ENCODE measurements at regions not wholly inside any gene's neighbourhood (a gene's known extent, or its start where the extent isn't known, plus 50 kb on each side); places are given as distances from the start of the nearest gene placed in this dataset.

DNA sequence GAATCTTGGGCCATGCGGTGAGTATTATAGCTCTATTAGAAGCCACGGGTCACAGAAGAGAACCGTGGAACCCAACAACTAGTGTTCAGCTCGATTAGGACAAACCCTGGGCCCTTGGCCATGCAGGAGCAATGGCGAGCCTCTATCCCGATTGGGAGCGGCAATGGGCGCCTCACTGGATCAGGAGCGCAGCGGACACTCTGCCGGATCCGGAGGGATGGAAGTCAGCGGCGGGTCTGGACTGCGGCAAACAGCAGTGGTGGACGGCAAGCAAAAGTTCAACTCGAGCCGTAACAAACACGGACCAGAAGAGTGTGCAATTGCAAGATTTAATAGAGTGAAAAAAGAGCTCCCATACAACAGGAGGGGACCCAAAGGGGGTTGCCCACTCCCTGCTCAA is 1481.9 kb downstream of the PCDH9 start:
- no peaks in the 10 kb centered on the region for H3K27me3 ChIP-seq (replicated peaks; ENCODE audit: insufficient read depth, low read length)
- no peak overlapping the region for H3K4me2 ChIP-seq (ENCODE audit: low read depth, low read length)
- no peaks in the 10 kb centered on the region for H3K79me2 ChIP-seq (ENCODE audit: low read length)
- no peak for DNase-seq
- TF ChIP-seq EZH2phosphoT487 (IDR thresholded peaks at IDR 0.05; ENCODE audit: low read length) (no peak), EZH2 (optimal IDR thresholded peaks at IDR 0.05; ENCODE audit: low read depth, low read length) (no peak)
- TF ChIP-seq, protein P1, sequence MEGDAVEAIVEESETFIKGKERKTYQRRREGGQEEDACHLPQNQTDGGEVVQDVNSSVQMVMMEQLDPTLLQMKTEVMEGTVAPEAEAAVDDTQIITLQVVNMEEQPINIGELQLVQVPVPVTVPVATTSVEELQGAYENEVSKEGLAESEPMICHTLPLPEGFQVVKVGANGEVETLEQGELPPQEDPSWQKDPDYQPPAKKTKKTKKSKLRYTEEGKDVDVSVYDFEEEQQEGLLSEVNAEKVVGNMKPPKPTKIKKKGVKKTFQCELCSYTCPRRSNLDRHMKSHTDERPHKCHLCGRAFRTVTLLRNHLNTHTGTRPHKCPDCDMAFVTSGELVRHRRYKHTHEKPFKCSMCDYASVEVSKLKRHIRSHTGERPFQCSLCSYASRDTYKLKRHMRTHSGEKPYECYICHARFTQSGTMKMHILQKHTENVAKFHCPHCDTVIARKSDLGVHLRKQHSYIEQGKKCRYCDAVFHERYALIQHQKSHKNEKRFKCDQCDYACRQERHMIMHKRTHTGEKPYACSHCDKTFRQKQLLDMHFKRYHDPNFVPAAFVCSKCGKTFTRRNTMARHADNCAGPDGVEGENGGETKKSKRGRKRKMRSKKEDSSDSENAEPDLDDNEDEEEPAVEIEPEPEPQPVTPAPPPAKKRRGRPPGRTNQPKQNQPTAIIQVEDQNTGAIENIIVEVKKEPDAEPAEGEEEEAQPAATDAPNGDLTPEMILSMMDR (IDR thresholded peaks at IDR 0.05; ENCODE audit: low read length): no peak
- H3K9ac ChIP-seq (ENCODE audit: low read length): no peak overlapping the region
- H4K20me1 ChIP-seq (ENCODE audit: insufficient read depth, low read length): no peaks in the 10 kb centered on the region
- no peak overlapping the region for H2AFZ ChIP-seq (ENCODE audit: low read length)
- H3K4me3 ChIP-seq (ENCODE audit: low read length): no peak overlapping the region
- no peaks in the 10 kb centered on the region for H3F3A ChIP-seq (ENCODE audit: insufficient read depth, low read length)
- H3K4me1 ChIP-seq (ENCODE audit: low read length): no peaks in the 10 kb centered on the region
- no peaks in the 10 kb centered on the region for H3K36me3 ChIP-seq (replicated peaks; ENCODE audit: insufficient read depth, low read length)
- no peak overlapping the region for H3K27ac ChIP-seq (ENCODE audit: low read length)
- no peaks in the 10 kb centered on the region for H3K9me2 ChIP-seq (replicated peaks; ENCODE audit: insufficient read depth, low read length)
- H3K9me3 ChIP-seq (replicated peaks; ENCODE audit: insufficient read depth, low read length): no peaks in the 10 kb centered on the region

DNA sequence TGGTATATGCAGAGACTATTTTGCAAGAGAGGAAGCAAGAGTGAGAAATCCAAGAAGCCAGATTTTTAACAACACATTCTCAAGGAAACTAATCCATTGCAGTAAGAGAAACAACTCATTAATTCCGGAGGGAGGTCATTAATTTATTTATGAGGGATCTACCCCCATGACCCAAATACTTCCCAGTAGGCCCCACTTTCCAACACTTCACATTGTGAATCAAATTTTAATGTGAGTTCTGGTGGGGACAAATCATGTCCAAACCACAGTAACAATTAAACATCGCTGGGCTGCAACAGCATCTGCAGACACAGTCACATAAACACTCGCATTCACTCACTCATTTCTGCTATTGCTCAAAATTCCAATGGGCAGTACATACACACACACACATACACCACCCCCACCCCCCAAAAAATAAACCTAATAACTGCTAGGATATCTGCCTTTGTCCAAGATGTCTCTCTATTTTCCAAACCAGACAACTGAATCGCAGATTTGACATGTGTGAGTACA is 1483.7 kb downstream of the PCDH9 start:
- no peak overlapping the region for H3K4me3 ChIP-seq (ENCODE audit: low read length)
- no peak overlapping the region for H3K4me2 ChIP-seq (ENCODE audit: low read depth, low read length)
- H2AFZ ChIP-seq (ENCODE audit: low read length): no peak overlapping the region
- DNase-seq: no peak
- H3F3A ChIP-seq (ENCODE audit: insufficient read depth, low read length): no peaks in the 10 kb centered on the region
- H3K9me2 ChIP-seq (replicated peaks; ENCODE audit: insufficient read depth, low read length): no peaks in the 10 kb centered on the region
- no peaks in the 10 kb centered on the region for H3K79me2 ChIP-seq (ENCODE audit: low read length)
- H3K27ac ChIP-seq (ENCODE audit: low read length): no peak overlapping the region
- no peaks in the 10 kb centered on the region for H3K4me1 ChIP-seq (ENCODE audit: low read length)
- H3K9me3 ChIP-seq (replicated peaks; ENCODE audit: insufficient read depth, low read length): no peaks in the 10 kb centered on the region
- H4K20me1 ChIP-seq (ENCODE audit: insufficient read depth, low read length): no peaks in the 10 kb centered on the region
- TF ChIP-seq EZH2 (optimal IDR thresholded peaks at IDR 0.05; ENCODE audit: low read depth, low read length): no peak
- TF ChIP-seq, protein P1 (IDR thresholded peaks at IDR 0.05; ENCODE audit: low read length): no peak
- no peak for TF ChIP-seq EZH2phosphoT487 (IDR thresholded peaks at IDR 0.05; ENCODE audit: low read length)
- H3K36me3 ChIP-seq (replicated peaks; ENCODE audit: insufficient read depth, low read length): no peaks in the 10 kb centered on the region
- H3K9ac ChIP-seq (ENCODE audit: low read length): no peak overlapping the region
- no peaks in the 10 kb centered on the region for H3K27me3 ChIP-seq (replicated peaks; ENCODE audit: insufficient read depth, low read length)

DNA sequence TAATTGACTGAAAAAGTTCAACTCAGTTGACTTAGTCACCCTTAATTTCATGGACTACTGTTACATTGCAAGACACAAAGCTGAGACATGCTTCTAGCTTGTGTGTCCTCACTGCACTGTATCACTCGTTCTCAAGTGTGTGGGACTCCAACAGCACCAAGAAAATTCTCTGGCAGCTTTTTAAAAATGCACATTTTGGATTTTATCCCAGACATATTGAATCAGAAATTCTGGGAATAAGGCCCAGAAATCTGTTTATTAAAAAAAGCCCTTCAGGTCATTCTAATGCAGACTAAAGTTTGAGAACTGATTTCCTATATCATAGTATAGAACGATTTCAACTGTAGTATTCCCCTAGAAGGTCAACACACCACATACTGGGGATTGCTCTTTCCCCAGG is 1485.3 kb downstream of the PCDH9 start:
- DNase-seq: no peak
- Histone ChIP-seq H3K4me2 (ENCODE audit: low read depth, low read length) (no peak overlapping the region), H3K36me3 (replicated peaks; ENCODE audit: insufficient read depth, low read length) (no peaks in the 10 kb centered on the region), H3K4me1 (ENCODE audit: low read length) (no peaks in the 10 kb centered on the region), H3K4me3 (ENCODE audit: low read length) (no peak overlapping the region), H3K79me2 (ENCODE audit: low read length) (no peaks in the 10 kb centered on the region), H4K20me1 (ENCODE audit: insufficient read depth, low read length) (no peaks in the 10 kb centered on the region), H3K27ac (ENCODE audit: low read length) (no peak overlapping the region), H3K9me2 (replicated peaks; ENCODE audit: insufficient read depth, low read length) (no peaks in the 10 kb centered on the region), H3K9me3 (replicated peaks; ENCODE audit: insufficient read depth, low read length) (no peaks in the 10 kb centered on the region), H2AFZ (ENCODE audit: low read length) (no peak overlapping the region), H3K27me3 (replicated peaks; ENCODE audit: insufficient read depth, low read length) (no peaks in the 10 kb centered on the region), H3F3A (ENCODE audit: insufficient read depth, low read length) (no peaks in the 10 kb centered on the region), H3K9ac (ENCODE audit: low read length) (no peak overlapping the region)
- TF ChIP-seq, protein P1 (IDR thresholded peaks at IDR 0.05; ENCODE audit: low read length): no peak
- no peak for TF ChIP-seq EZH2phosphoT487 (IDR thresholded peaks at IDR 0.05; ENCODE audit: low read length)
- no peak for TF ChIP-seq EZH2 (optimal IDR thresholded peaks at IDR 0.05; ENCODE audit: low read depth, low read length)

Measured in MM.1S (cell line).